ENCODE measurements at regions not wholly inside any gene's neighbourhood (a gene's known extent, or its start where the extent isn't known, plus 50 kb on each side); places are given as distances from the start of the nearest gene placed in this dataset.
A peak's percentile ranks its signal among the peaks of the same experiment; 100 is the strongest.

GRCh38 chr18:39421276-39421675 lies 1855.7 kb upstream of the CELF4 start:
- DNase-seq (ENCODE audit: low read depth), result no peak

GRCh38 chr18:39419315-39419714 lies 1853.7 kb upstream of the CELF4 start:
- DNase-seq (ENCODE audit: low read depth), result no peak

DNA sequence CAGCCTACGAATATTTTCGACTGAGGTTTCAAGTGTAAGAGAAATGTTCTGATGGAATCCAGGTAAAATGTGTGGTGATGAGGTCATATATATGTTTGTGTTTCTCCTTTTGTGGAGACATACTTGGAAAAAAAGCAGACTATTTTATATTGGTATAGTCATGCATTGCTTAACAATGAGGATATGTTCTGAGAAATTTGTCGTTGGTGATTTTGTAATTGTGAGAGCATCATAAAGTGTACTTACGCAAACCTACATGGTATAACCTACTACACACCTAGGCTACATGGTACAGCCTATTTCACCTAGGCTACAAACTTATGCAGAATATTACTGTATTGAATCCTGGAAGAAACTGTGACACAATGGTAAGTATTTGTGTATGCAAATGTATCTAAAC lies 1849.9 kb upstream of the CELF4 start:
- DNase-seq (ENCODE audit: low read depth), result no peak

GRCh38 chr18:39414009-39414700 lies 1848.6 kb upstream of the CELF4 start:
- DNase-seq (ENCODE audit: low read depth), result peak; percentile 51

DNA sequence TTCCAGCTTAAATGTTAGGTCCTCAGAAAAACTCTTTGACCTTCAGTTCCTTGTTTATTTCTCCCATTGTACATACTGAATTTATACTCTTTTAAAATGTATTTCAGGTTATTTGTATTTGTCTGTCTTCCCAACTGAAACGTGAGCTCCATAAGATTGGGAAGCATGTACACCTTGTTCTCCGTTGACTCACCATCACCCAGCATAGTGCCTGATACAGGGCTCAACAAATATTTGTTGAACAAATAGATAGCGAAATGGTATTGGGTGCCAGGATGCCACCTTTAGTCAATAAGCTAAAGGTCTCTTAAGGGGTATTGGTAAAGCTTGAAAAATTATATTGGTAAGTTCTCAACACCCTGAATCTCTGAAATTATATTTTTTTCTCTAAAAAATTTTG lies 1841.3 kb upstream of the CELF4 start:
- DNase-seq (ENCODE audit: low read depth), result no peak

DNA sequence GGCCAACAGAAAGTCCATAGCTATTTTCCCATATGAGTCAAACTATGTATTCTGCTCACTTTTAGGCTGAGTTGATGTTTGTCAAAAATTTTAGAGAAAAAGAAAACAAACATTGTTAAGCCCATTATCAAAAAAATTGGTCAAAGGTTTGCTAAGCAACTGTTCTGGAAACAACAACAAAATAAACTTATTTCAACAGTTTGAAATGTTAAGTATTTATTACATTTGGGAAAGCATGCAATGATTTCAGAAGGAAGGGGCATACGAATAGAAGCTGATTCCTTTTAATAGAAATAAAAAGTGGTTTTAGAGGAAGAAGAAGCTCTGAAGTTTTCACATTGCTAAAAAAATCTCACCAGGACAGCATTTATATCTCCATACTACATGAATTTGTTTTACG lies 1837.5 kb upstream of the CELF4 start:
- no peak for DNase-seq (ENCODE audit: low read depth)

DNA sequence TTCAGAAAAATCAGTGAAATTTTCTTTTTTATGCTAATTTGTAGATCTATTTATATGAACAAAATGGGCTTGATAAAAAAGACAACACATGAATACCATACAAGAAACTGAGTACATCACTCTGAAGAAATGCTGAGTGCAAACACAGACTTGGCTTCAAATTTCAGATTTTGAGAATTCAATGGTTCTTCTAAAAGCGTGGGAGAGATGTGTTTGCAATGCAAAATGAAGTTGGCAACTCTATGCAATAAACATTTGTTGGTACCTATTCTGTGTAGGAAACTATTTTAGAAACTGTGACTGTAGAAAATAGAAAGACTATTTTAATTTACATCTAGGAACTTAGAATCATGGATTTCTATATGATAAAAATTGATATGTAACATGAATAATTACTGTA lies 1834.1 kb upstream of the CELF4 start:
- no peak for DNase-seq (ENCODE audit: low read depth)

- no peak for DNase-seq (ENCODE audit: low read depth)
These were observed 1830.6 kb upstream of the CELF4 start for GRCh38 chr18:39396168-39396567.

- DNase-seq (ENCODE audit: low read depth), result no peak
These were observed 1824.3 kb upstream of the CELF4 start for GRCh38 chr18:39389800-39390379.

DNA sequence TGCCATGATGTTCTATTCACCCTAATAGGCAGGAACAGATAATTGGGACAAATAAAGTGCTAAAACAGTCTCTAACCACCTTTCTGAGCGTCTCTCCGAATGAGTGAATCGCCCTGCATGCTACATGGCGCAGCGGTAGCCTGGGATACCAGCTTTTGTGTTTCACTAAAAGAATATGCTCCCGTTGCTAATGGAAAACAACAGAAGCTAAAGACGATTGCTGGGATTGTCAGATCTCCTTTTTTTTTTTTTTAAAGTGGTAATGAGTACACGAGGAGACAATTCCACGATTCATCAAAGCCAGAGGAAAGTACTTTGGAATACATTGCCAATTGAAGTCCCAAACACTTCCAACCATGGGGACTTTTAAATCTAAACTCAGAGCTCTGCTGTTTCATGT lies 1815.3 kb upstream of the CELF4 start:
- DNase-seq (ENCODE audit: low read depth), result no peak

- no peak for DNase-seq (ENCODE audit: low read depth)
These were observed 1814.7 kb upstream of the CELF4 start for GRCh38 chr18:39380186-39380725.

DNA sequence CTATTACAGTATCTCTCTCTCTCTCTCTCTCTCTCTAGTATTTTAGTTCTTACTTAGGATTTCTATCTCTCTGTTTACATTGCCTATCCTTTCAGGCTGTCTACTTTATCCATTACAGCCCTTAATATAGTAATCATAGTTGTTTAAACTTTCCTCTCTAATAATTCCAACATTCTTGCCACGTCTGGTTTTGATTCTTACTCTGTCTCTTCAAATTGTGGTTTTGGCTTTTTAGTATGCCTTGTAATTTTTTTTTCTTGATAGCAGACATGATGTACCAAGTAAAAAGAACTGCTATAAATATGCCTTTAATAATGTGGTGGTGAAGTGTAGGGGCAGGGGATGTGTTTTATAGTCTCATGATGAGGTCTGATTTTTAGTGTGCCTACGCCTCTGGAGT lies 1809.5 kb upstream of the CELF4 start:
- no peak for DNase-seq (ENCODE audit: low read depth)

GRCh38 chr18:39371996-39372395 lies 1806.4 kb upstream of the CELF4 start:
- no peak for DNase-seq (ENCODE audit: low read depth)

DNA sequence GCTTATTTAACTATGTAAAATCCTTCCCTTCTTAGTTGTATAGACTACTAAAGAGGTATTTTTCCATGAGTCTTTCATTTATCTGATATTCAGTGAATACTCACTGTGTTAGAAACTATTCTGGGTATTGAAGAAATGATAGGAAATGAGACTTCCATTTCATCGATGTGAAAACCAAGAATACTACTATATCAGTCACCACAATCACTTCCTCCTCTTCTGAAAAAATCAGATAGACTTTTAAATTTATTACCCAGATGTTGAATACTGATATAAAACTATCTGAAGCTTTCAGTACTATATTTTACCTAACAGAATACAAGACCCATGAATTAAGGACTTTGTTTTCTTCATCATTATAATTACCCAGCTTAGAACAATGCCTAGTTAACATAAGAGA lies 1801.1 kb upstream of the CELF4 start:
- no peak for DNase-seq (ENCODE audit: low read depth)

DNA sequence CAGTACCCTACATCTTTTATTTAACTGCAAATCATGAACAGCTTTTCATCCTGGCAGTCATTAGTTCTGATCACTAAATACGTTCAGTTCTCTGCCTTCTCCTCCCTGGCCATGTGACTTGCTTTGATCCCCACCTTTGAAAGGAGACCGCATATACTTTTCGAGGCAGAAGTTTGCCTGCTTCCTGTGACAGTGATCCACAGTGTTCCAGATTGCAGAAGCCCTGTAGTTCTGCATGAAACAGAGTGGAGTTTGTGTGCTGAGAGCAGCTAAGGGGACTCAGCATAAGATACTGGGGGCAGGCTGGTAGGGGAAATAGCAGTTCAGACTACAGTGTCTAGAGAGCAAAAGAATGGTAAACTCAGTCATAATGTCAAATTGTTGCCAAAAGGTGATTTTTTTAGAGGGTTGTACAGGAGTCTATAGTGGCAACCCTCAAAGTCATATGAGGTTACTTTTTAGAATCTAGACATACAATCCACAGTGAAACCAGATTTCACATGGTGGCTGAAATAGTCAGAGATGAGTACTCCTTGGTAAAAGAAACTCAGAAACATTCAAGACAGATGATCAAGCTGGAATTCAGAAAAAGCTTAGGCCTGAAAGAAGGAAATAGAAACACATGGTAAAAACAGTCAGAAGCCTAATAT lies 1800.4 kb upstream of the CELF4 start:
- DNase-seq (ENCODE audit: low read depth), result no peak

- no peak for DNase-seq (ENCODE audit: low read depth)
These were observed 1794.5 kb upstream of the CELF4 start for GRCh38 chr18:39360072-39360471.

GRCh38 chr18:39359636-39360035 lies 1794.0 kb upstream of the CELF4 start:
- DNase-seq (ENCODE audit: low read depth), result no peak

- peak; percentile 6 for DNase-seq (ENCODE audit: low read depth)
These were observed 1785.3 kb upstream of the CELF4 start for GRCh38 chr18:39350945-39351344.

DNA sequence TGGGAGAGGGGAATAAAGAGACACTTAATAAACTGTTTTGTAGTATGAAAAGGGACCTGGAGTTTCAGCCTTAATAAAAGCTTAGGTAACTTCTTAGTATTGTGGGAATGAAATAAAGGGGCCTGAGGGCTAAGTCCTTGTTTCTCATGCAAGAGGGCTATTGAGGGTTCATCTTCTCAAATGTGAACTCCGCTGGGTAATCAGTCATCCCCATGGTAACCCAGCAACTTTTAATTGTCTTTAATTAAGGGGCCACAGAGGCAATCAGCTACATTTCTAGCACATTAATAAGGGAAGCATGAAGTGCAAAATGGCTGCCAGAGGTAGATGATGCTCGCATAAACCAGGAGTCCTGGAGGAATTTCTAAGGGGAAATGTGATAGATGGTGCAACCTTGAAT lies 1784.2 kb upstream of the CELF4 start:
- DNase-seq (ENCODE audit: low read depth), result no peak

DNA sequence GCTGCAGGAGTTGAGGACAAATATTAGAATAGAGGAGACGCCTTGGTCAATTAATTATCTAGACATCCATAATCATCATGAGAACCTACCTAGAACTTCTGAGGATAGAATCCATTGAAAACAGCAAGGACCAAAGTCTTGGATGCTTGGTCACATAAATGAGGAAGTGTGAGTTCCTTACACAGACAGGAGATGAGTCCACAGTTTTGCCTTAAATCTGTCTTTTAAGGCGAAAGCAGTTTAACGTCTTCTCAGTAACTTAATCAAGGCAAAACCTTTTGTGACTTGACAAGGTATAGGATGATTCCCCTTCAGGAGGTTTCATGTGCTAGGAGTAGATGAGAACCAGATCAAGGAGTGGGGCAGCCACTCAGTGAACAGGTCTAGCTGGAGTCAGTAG lies 1783.2 kb upstream of the CELF4 start:
- no peak for DNase-seq (ENCODE audit: low read depth)

DNA sequence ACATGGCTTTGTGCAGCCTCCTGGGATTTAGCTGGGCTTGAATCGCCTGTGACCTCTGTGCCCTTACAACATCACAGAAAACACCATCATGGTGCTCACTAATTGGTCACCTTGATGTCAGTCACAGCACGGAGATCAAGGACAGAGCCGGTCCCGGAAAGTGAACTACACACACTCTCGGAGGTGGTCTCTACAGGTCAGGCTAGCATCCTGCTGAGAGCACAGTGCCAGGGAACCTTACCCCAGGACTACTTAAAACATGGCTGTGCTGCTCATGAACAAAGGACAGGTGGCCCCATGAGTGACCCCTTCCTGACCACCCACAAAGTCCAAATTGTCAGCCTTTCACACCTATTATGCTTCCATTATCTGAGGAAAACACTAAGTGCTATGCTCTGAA lies 1782.1 kb upstream of the CELF4 start:
- DNase-seq (ENCODE audit: low read depth), result no peak

GRCh38 chr18:39346916-39347315 lies 1781.3 kb upstream of the CELF4 start:
- DNase-seq (ENCODE audit: low read depth), result no peak

DNA sequence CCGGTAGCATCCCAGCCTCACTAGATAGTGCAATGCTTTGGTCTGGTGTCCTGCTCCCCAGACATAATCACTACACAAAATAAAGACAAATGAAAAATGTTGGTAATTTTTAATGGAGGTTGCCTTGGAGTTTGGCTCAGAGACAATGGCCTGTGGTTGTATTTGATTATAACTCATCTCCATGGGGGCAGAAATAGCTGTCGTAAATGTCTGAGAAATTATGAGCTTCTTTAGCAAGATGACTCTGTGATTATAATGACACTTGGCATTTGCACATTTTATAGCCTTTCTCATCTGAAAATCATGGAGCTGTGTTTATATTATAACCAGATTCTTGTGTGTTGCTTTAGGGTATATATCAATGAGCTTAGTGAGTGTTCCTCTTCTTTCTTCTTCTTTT lies 1779.7 kb upstream of the CELF4 start:
- no peak for DNase-seq (ENCODE audit: low read depth)

All from LHCN-M2 (cell line).